HFF-Myc (cell line): ENCODE measurements at regions not wholly inside any gene's neighbourhood (a gene's known extent, or its start where the extent isn't known, plus 50 kb on each side); places are given as distances from the start of the nearest gene placed in this dataset.
"Not testable (repeated sequence)": the region's sequence is repeated elsewhere in the genome, so short reads cannot be mapped to it uniquely, and the experiment has no call there.

Experiments used
- DNase-seq: peaks from one replicate; pipeline ENCODE4 v3.0.0-alpha.2; 2011; ENCODE audit warnings: low read depth; ENCODE audit errors: extremely low read depth
- H3K4me3 ChIP-seq: replicated peaks from 2 replicates; pipeline ENCODE4 v1.5.1; 2011; ENCODE audit warnings: low read depth, mild to moderate bottlenecking, control low read depth, low read length
- CTCF ChIP-seq: IDR thresholded peaks from 2 replicates; pipeline ENCODE4 v1.5.1; 2012; ENCODE audit warnings: mild to moderate bottlenecking, low read depth, low read length, control low read depth; ENCODE audit errors: missing control alignments

GRCh38 chr12:115870510-115870909, 407.0 kb downstream of the MED13L start:
- TF ChIP-seq CTCF: no peak
- no peak overlapping the region for H3K4me3 ChIP-seq
- no peak for DNase-seq

GRCh38 chr12:115870021-115870420, 407.5 kb downstream of the MED13L start:
- no peak for DNase-seq
- TF ChIP-seq CTCF: no peak
- H3K4me3 ChIP-seq: no peak overlapping the region

GRCh38 chr12:115869604-115870003, 407.9 kb downstream of the MED13L start:
- TF ChIP-seq CTCF: no peak
- DNase-seq: no peak
- no peak overlapping the region for H3K4me3 ChIP-seq

GRCh38 chr12:115868624-115869023, 408.9 kb downstream of the MED13L start:
- no peak for DNase-seq

GRCh38 chr12:115867854-115868253, 409.6 kb downstream of the MED13L start:
- H3K4me3 ChIP-seq: no peak overlapping the region
- no peak for DNase-seq
- no peak for TF ChIP-seq CTCF

More at GRCh38 chr12:115868624-115869023, 408.9 kb downstream of the MED13L start:
- no peak for TF ChIP-seq CTCF
- H3K4me3 ChIP-seq: no peak overlapping the region

- TF ChIP-seq CTCF: peak; percentile 30
- no peak overlapping the region for H3K4me3 ChIP-seq
- DNase-seq: no peak
Observed at GRCh38 chr12:115866909-115867525, 410.5 kb downstream of the MED13L start.

GRCh38 chr12:115866281-115866680, 411.2 kb downstream of the MED13L start:
- not testable (repeated sequence) for DNase-seq, H3K4me3 ChIP-seq
